IMR-90 (cell line): ENCODE measurements at regions not wholly inside any gene's neighbourhood (a gene's known extent, or its start where the extent isn't known, plus 50 kb on each side); places are given as distances from the start of the nearest gene placed in this dataset.

ENCODE experiments used
- ATAC-seq: fragments of 200-7000 bp; cut with Tn5 transposase; 2 replicates; pipeline ENCODE4 v1.9.1; 2020; ENCODE audit warnings: low read depth, mild to moderate bottlenecking, moderate library complexity
- BruUV-seq: library from RNA; stranded (reverse); fragments of 400-500 nt; replicated peaks from 2 replicates; lab custom pipeline; 2021; lab: Mats Ljungman, UMichigan
- CTCF ChIA-PET: fragments of 300-600 bp; formaldehyde crosslinking; extraction: SDS; loops from one replicate; lab custom pipeline; 2021; ENCODE audit warnings: antibody characterized with exemption; lab: Yijun Ruan, JAX
- POLR2A ChIA-PET: fragments of 300-600 bp; sonication (Branson Sonifier 250); formaldehyde crosslinking; loops from one replicate; lab custom pipeline; 2022; ENCODE audit warnings: antibody characterized with exemption; ENCODE audit not compliant: unreplicated experiment; lab: Charles Lee
- DNase-seq: peaks from one replicate; pipeline ENCODE4 v3.0.0; 2013
- H2AFZ ChIP-seq: replicated peaks from 2 replicates; pipeline ENCODE3; 2013; ENCODE audit warnings: low read length, mild to moderate bottlenecking; ENCODE audit not compliant: poor library complexity
- H2AK5ac ChIP-seq: 2 replicates; pipeline ENCODE4 v1.6.1; 2013; ENCODE audit warnings: low read depth, low read length, inconsistent platforms
- H2AK9ac ChIP-seq: replicated peaks from 2 replicates; pipeline ENCODE3; 2013; ENCODE audit warnings: mild to moderate bottlenecking, low read depth, low read length, moderate library complexity; ENCODE audit not compliant: poor library complexity
- H2BK120ac ChIP-seq: 2 replicates; pipeline ENCODE4 v1.6.1; 2013; ENCODE audit warnings: low read depth, low read length, inconsistent platforms
- H2BK15ac ChIP-seq: 3 replicates; pipeline ENCODE4 v1.6.1; 2013; ENCODE audit warnings: low read depth, low read length, inconsistent platforms
- H2BK20ac ChIP-seq: 2 replicates; pipeline ENCODE4 v1.6.1; 2013; ENCODE audit warnings: low read depth, mild to moderate bottlenecking, inconsistent platforms, low read length, moderate library complexity
- H2BK5ac ChIP-seq: 2 replicates; pipeline ENCODE4 v1.6.1; 2013; ENCODE audit warnings: mild to moderate bottlenecking, low read depth, low read length, inconsistent platforms; ENCODE audit not compliant: poor library complexity, severe bottlenecking
- H3K14ac ChIP-seq: replicated peaks from 2 replicates; pipeline ENCODE4 v1.6.1; 2013; ENCODE audit warnings: low read depth, low read length, inconsistent platforms
- H3K18ac ChIP-seq: 2 replicates; pipeline ENCODE4 v1.6.1; 2013; ENCODE audit warnings: low read depth, low read length, control low read depth
- H3K23ac ChIP-seq: 2 replicates; pipeline ENCODE4 v1.6.1; 2013; ENCODE audit warnings: low read depth, low read length, inconsistent platforms
- H3K27ac ChIP-seq: 2 replicates; pipeline ENCODE4 v1.5.1; 2013; ENCODE audit warnings: mild to moderate bottlenecking, control low read depth, low read length; ENCODE audit not compliant: insufficient read depth
- H3K27me3 ChIP-seq: 2 replicates; pipeline ENCODE4 v1.6.1; 2013; ENCODE audit warnings: low read length; ENCODE audit not compliant: control insufficient read depth, insufficient read depth
- H3K36me3 ChIP-seq: 2 replicates; pipeline ENCODE4 v1.6.1; 2013; ENCODE audit warnings: low read length, mixed read lengths; ENCODE audit not compliant: control insufficient read depth, insufficient read depth
- H3K4ac ChIP-seq: 2 replicates; pipeline ENCODE4 v1.6.1; 2013; ENCODE audit warnings: low read depth, low read length, inconsistent platforms
- H3K4me1 ChIP-seq: 2 replicates; pipeline ENCODE4 v1.6.1; 2013; ENCODE audit warnings: low read length, mixed read lengths; ENCODE audit not compliant: control insufficient read depth, insufficient read depth
- H3K4me2 ChIP-seq: 2 replicates; pipeline ENCODE4 v1.6.1; 2013; ENCODE audit warnings: low read depth, mild to moderate bottlenecking, control low read depth, low read length, moderate library complexity
- H3K4me3 ChIP-seq: 2 replicates; pipeline ENCODE4 v1.5.1; 2013; ENCODE audit warnings: low read depth, mild to moderate bottlenecking, control low read depth, low read length, moderate library complexity; ENCODE audit not compliant: insufficient read depth
- H3K56ac ChIP-seq: 2 replicates; pipeline ENCODE4 v1.6.1; 2013; ENCODE audit warnings: low read length, inconsistent platforms; ENCODE audit not compliant: insufficient read depth; ENCODE audit errors: extremely low read depth
- H3K79me1 ChIP-seq, 2 experiments: 2 replicates each; pipeline ENCODE4 v1.6.1; 2013; ENCODE audit warnings: low read length in 2 of 2, inconsistent platforms in 1 of 2, low read depth in 1 of 2
- H3K9ac ChIP-seq: 2 replicates; pipeline ENCODE4 v1.6.1; 2013; ENCODE audit warnings: low read depth, low read length, control low read depth
- H3K9me1 ChIP-seq: 2 replicates; pipeline ENCODE4 v1.6.1; 2013; ENCODE audit warnings: low read length, inconsistent platforms; ENCODE audit not compliant: insufficient read depth
- H3K9me3 ChIP-seq: 2 replicates; pipeline ENCODE4 v1.6.1; 2013; ENCODE audit warnings: low read length; ENCODE audit not compliant: control insufficient read depth, insufficient read depth
- H4K20me1 ChIP-seq: 2 replicates; pipeline ENCODE4 v1.6.1; 2013; ENCODE audit warnings: low read length, inconsistent platforms; ENCODE audit not compliant: insufficient read depth
- H4K5ac ChIP-seq: 2 replicates; pipeline ENCODE4 v1.6.1; 2013; ENCODE audit warnings: mild to moderate bottlenecking, low read depth, low read length, control low read depth
- H4K8ac ChIP-seq, 2 experiments: 2 replicates each; pipeline ENCODE4 v1.6.1; 2013; ENCODE audit warnings: low read depth in 2 of 2, low read length in 2 of 2, control low read depth in 1 of 2, inconsistent platforms in 1 of 2
- H4K91ac ChIP-seq: 2 replicates; pipeline ENCODE4 v1.6.1; 2013; ENCODE audit warnings: low read depth, low read length, inconsistent platforms; ENCODE audit not compliant: insufficient read depth
- BHLHE40 ChIP-seq: fragments of 150-350 bp; IDR thresholded peaks from 2 replicates; pipeline ENCODE4 v1.6.1; 2016; ENCODE audit warnings: mild to moderate bottlenecking, low read depth, low read length
- CEBPB ChIP-seq: IDR thresholded peaks from 2 replicates; pipeline ENCODE4 v1.6.1; 2012; ENCODE audit warnings: low read depth, low read length, improper control_type of control experiment
- FOS ChIP-seq: fragments of 150-350 bp; IDR thresholded peaks from 2 replicates; pipeline ENCODE4 v1.6.1; 2016; ENCODE audit warnings: low read depth, low read length
- MAFK ChIP-seq: IDR thresholded peaks from 2 replicates; pipeline ENCODE4 v1.6.1; 2012; ENCODE audit warnings: low read depth, low read length, improper control_type of control experiment
- MAZ ChIP-seq: IDR thresholded peaks from 2 replicates; pipeline ENCODE4 v1.6.1; 2012; ENCODE audit warnings: low read depth, mild to moderate bottlenecking, low read length, improper control_type of control experiment, moderate library complexity, borderline replicate concordance
- MXI1 ChIP-seq: IDR thresholded peaks from 2 replicates; pipeline ENCODE4 v1.6.1; 2012; ENCODE audit warnings: low read depth, mild to moderate bottlenecking, low read length, moderate library complexity, borderline replicate concordance
- NFE2L2 ChIP-seq: fragments of 150-350 bp; IDR thresholded peaks from 2 replicates; pipeline ENCODE4 v1.6.1; 2016; ENCODE audit warnings: low read depth, mild to moderate bottlenecking, low read length
- RAD21 ChIP-seq: IDR thresholded peaks from 2 replicates; pipeline ENCODE4 v1.6.1; 2012; ENCODE audit warnings: low read length, improper control_type of control experiment
- RCOR1 ChIP-seq: IDR thresholded peaks from 2 replicates; pipeline ENCODE4 v1.6.1; 2012; ENCODE audit warnings: mild to moderate bottlenecking, low read length, improper control_type of control experiment; ENCODE audit not compliant: insufficient replicate concordance
- SMC3 ChIP-seq: fragments of 150-350 bp; IDR thresholded peaks from 2 replicates; pipeline ENCODE4 v1.6.1; 2016; ENCODE audit warnings: low read depth, mild to moderate bottlenecking, antibody characterized with exemption, low read length, moderate library complexity
- USF2 ChIP-seq: fragments of 150-350 bp; IDR thresholded peaks from 2 replicates; pipeline ENCODE4 v1.6.1; 2017; ENCODE audit warnings: mild to moderate bottlenecking, antibody characterized with exemption, low read length, low read depth
- WGBS, 2 experiments: methylation state at CpG; one replicate each; pipeline versions ENCODE4 v1.1.5 to v1.1.7; 2013; ENCODE audit warnings: missing lambda C conversion rate in 2 of 2; ENCODE audit not compliant: insufficient read length in 1 of 2; ENCODE audit errors: extremely low coverage in 2 of 2; 5-methylcytosine and 5-hydroxymethylcytosine counted together
- dilution Hi-C: fragments of 300-500 bp; cut with HindIII; formaldehyde crosslinking; loops from one replicate; pipeline ENCODE4 v1.14.3; 2018; ENCODE audit warnings: low sequenced_read_pairs; ENCODE audit not compliant: unreplicated experiment
- in situ Hi-C: fragments of 300-500 bp; cut with MboI; formaldehyde crosslinking; loops from 3 replicates; pipeline ENCODE4 v1.14.3; 2019; ENCODE audit warnings: low sequenced_read_pairs, inconsistent platforms, mixed read lengths
- intact Hi-C: fragments of 100-400 bp; cut with micrococcal nuclease; formaldehyde crosslinking; loops from 2 replicates; pipeline ENCODE4 v1.10.0; 2022

GRCh38 chr4:26039639-26040359 lies 125.8 kb downstream of the SMIM20 start:
- no peak overlapping the region for H3K27ac ChIP-seq
- no peak overlapping the region for H2BK5ac ChIP-seq
- peaks cover 7% of the 10 kb centered on the region for H3K4me1 ChIP-seq
- DNase-seq, result peak; percentile 31
- no peak overlapping the region; the same call in 1 of the 2 replicates for H2BK20ac ChIP-seq
- no TSS peak for BruUV-seq
- no peak overlapping the region for H3K56ac ChIP-seq
- TF ChIP-seq RAD21 (no peak), SMC3 (no peak), NFE2L2 (no peak), BHLHE40 (no peak), USF2 (no peak), FOS (no peak), MXI1 (no peak), CEBPB (no peak), MAZ (no peak), RCOR1 (no peak), MAFK (no peak)
- ATAC-seq, result no peak
- no peak overlapping the region for H3K4ac ChIP-seq
- H3K23ac ChIP-seq, result no peak overlapping the region
- no peak overlapping the region for H2BK15ac ChIP-seq
- H2BK120ac ChIP-seq, result no peak overlapping the region
- H4K20me1 ChIP-seq, result no peaks in the 10 kb centered on the region
- intact Hi-C loops, result no loop called here
- dilution Hi-C loops, result no loop called here
- no peaks in the 10 kb centered on the region for H3K79me1 ChIP-seq
- 0 out of 2 replicates have a peak, but pooled peaks cover 4% of the 10 kb centered on the region for H3K9me1 ChIP-seq
- no peak overlapping the region for H3K4me2 ChIP-seq
- H2AK9ac ChIP-seq, result no peak overlapping the region
- in situ Hi-C loops, result no loop called here
- no peaks in the 10 kb centered on the region for H3K27me3 ChIP-seq
- H3K36me3 ChIP-seq, result no peaks in the 10 kb centered on the region
- no peak overlapping the region for H4K91ac ChIP-seq
- ChIA-PET POLR2A (no interaction called here), CTCF (no interaction called here)
- peak overlapping the region; percentile 5; the same call in 1 of the 2 replicates for H2AK5ac ChIP-seq
- H3K4me3 ChIP-seq, result no peak overlapping the region
- no peak overlapping the region for H4K8ac ChIP-seq
- H3K9ac ChIP-seq, result no peak overlapping the region
- H4K5ac ChIP-seq, result peak overlapping the region; percentile 38; the same call in 1 of the 2 replicates
- peak overlapping the region; percentile 68; the same call in 1 of the 2 replicates for H3K14ac ChIP-seq
- WGBS, 2 experiments, result 80% methylated on average over 1 of the region's 9 CpGs; no CpG with 5 or more reads in 1 of the 2 experiments
- H3K18ac ChIP-seq, result no peak overlapping the region
- H2AFZ ChIP-seq, result no peak overlapping the region
- H3K9me3 ChIP-seq, result no peaks in the 10 kb centered on the region
